ENCODE measurements at regions not wholly inside any gene's neighbourhood (a gene's known extent, or its start where the extent isn't known, plus 50 kb on each side); places are given as distances from the start of the nearest gene placed in this dataset.

GRCh38 chr19:29324291-29324680 is 111.3 kb upstream of the UQCRFS1 start:
- no peak for DNase-seq

GRCh38 chr19:29324717-29325116 is 111.8 kb upstream of the UQCRFS1 start:
- DNase-seq: no peak

GRCh38 chr19:29325241-29325975 is 112.5 kb upstream of the UQCRFS1 start:
- DNase-seq: no peak

- no peak for DNase-seq
Observed at GRCh38 chr19:29326351-29326750, 113.4 kb upstream of the UQCRFS1 start.

GRCh38 chr19:29326849-29327840 is 114.2 kb upstream of the UQCRFS1 start:
- no peak for DNase-seq

GRCh38 chr19:29328586-29328985 is 115.6 kb upstream of the UQCRFS1 start:
- no peak for DNase-seq

GRCh38 chr19:29329460-29330134 is 116.6 kb upstream of the UQCRFS1 start:
- DNase-seq: peak; percentile 44

- no peak for DNase-seq
Observed at GRCh38 chr19:29336425-29336824, 123.5 kb upstream of the UQCRFS1 start.

GRCh38 chr19:29337029-29337428 is 124.1 kb upstream of the UQCRFS1 start:
- no peak for DNase-seq

- DNase-seq: no peak
Observed at GRCh38 chr19:29338480-29338879, 125.5 kb upstream of the UQCRFS1 start.

GRCh38 chr19:29342721-29343120 is 129.8 kb upstream of the UQCRFS1 start:
- no peak for DNase-seq

GRCh38 chr19:29364224-29364726 is 151.3 kb upstream of the UQCRFS1 start:
- no peak for DNase-seq

- DNase-seq: no peak
Observed at GRCh38 chr19:29364999-29365398, 152.0 kb upstream of the UQCRFS1 start.

- DNase-seq: peak; percentile 7
Observed at GRCh38 chr19:29365836-29366417, 153.0 kb upstream of the UQCRFS1 start.

GRCh38 chr19:29366757-29367156 is 153.8 kb upstream of the UQCRFS1 start:
- no peak for DNase-seq

- DNase-seq: peak; percentile 8
Observed at GRCh38 chr19:29367791-29368222, 154.9 kb upstream of the UQCRFS1 start.

GRCh38 chr19:29370276-29370675 is 155.5 kb upstream of the VSTM2B start:
- DNase-seq: peak; percentile 5

GRCh38 chr19:29371251-29372090 is 154.3 kb upstream of the VSTM2B start:
- DNase-seq: no peak

GRCh38 chr19:29372091-29372415 is 153.7 kb upstream of the VSTM2B start:
- DNase-seq: peak; percentile 6

GRCh38 chr19:29372461-29372860 is 153.3 kb upstream of the VSTM2B start:
- peak; percentile 3 for DNase-seq

- DNase-seq: peak; percentile 4
Observed at GRCh38 chr19:29372921-29373797, 152.6 kb upstream of the VSTM2B start.
